ENCODE measurements at regions not wholly inside any gene's neighbourhood (a gene's known extent, or its start where the extent isn't known, plus 50 kb on each side); places are given as distances from the start of the nearest gene placed in this dataset.

DNA sequence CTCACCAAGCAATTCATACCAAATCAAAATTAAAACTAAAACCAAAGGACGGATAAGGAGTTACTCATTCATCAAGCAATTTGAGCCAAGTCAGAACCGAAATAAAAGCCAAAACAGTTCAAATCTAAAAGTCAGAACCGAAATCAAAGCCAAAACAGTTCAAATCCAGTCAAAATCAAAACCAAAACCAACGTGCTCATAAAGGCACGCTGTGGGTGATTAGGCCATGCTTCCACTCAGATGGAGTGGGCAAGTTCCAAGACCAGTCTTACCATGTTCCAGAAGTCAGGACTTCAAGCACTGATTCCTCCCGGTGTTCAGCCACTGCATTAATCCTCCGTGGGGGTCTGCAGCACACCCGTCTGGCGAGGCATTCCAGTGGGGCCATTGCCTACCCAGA, 409.3 kb downstream of the TGFB2 start:
- Histone ChIP-seq H3K4me3 (ENCODE audit: low read depth, low read length) (no peak overlapping the region), H3K4me1 (ENCODE audit: control insufficient read depth, insufficient read depth, low read length, poor library complexity, severe bottlenecking) (no peaks in the 10 kb centered on the region), H3K27me3 (ENCODE audit: control insufficient read depth, insufficient read depth, low read length) (no peaks in the 10 kb centered on the region), H3K9me3 (ENCODE audit: control insufficient read depth in 2 of 2, low read length in 2 of 2) (peaks cover 0 to 6% of the 10 kb centered on the region in 2 experiments), H3K27ac (ENCODE audit: insufficient read depth, low read length, poor library complexity, severe bottlenecking) (no peak overlapping the region), H3K36me3 (ENCODE audit: control insufficient read depth, insufficient read depth, low read length) (no peaks in the 10 kb centered on the region)
- no peaks in the 10 kb centered on the region for H3K4me1 Mint-ChIP-seq
- H3K27me3 Mint-ChIP-seq, result no peaks in the 10 kb centered on the region
- DNase-seq, result no peak
- H3K9me3 Mint-ChIP-seq, result peaks cover 0 to 12% (median 5%) of the 10 kb centered on the region in 7 donors
- H3K27ac Mint-ChIP-seq, result no peak overlapping the region
- ATAC-seq (ENCODE audit: low read depth in 2 of 2), result no peak
- no peak overlapping the region for H3K4me3 Mint-ChIP-seq
- H3K36me3 Mint-ChIP-seq, result no peaks in the 10 kb centered on the region

GRCh38 chr1:218755128-218755527, 410.0 kb downstream of the TGFB2 start:
- no peaks in the 10 kb centered on the region for H3K36me3 Mint-ChIP-seq
- no peaks in the 10 kb centered on the region for H3K4me1 ChIP-seq (ENCODE audit: control insufficient read depth, insufficient read depth, low read length, poor library complexity, severe bottlenecking)
- H3K9me3 ChIP-seq (ENCODE audit: control insufficient read depth in 2 of 2, low read length in 2 of 2), result peaks cover 0 to 6% of the 10 kb centered on the region in 2 experiments
- H3K27me3 Mint-ChIP-seq, result no peaks in the 10 kb centered on the region
- H3K4me3 Mint-ChIP-seq, result no peak overlapping the region
- DNase-seq (no peak), ATAC-seq (ENCODE audit: low read depth in 2 of 2) (no peak)
- H3K4me1 Mint-ChIP-seq, result no peaks in the 10 kb centered on the region
- H3K27ac Mint-ChIP-seq, result no peak overlapping the region
- peaks cover 0 to 7% (median 0%) of the 10 kb centered on the region in 7 donors for H3K9me3 Mint-ChIP-seq
- no peaks in the 10 kb centered on the region for H3K36me3 ChIP-seq (ENCODE audit: control insufficient read depth, insufficient read depth, low read length)
- no peaks in the 10 kb centered on the region for H3K27me3 ChIP-seq (ENCODE audit: control insufficient read depth, insufficient read depth, low read length)
- H3K4me3 ChIP-seq (ENCODE audit: low read depth, low read length), result no peak overlapping the region
- no peak overlapping the region for H3K27ac ChIP-seq (ENCODE audit: insufficient read depth, low read length, poor library complexity, severe bottlenecking)

- Mint-ChIP-seq H3K27me3 (no peaks in the 10 kb centered on the region), H3K27ac (no peak overlapping the region), H3K9me3 (peaks cover 0 to 9% (median 0%) of the 10 kb centered on the region in 7 donors), H3K4me1 (no peaks in the 10 kb centered on the region), H3K36me3 (no peaks in the 10 kb centered on the region), H3K4me3 (no peak overlapping the region)
- no peak overlapping the region for H3K27ac ChIP-seq (ENCODE audit: insufficient read depth, low read length, poor library complexity, severe bottlenecking)
- no peaks in the 10 kb centered on the region for H3K36me3 ChIP-seq (ENCODE audit: control insufficient read depth, insufficient read depth, low read length)
- DNase-seq (no peak), ATAC-seq (ENCODE audit: low read depth in 2 of 2) (no peak)
- no peaks in the 10 kb centered on the region for H3K9me3 ChIP-seq (ENCODE audit: control insufficient read depth in 2 of 2, low read length in 2 of 2)
- H3K4me1 ChIP-seq (ENCODE audit: control insufficient read depth, insufficient read depth, low read length, poor library complexity, severe bottlenecking), result no peaks in the 10 kb centered on the region
- H3K27me3 ChIP-seq (ENCODE audit: control insufficient read depth, insufficient read depth, low read length), result no peaks in the 10 kb centered on the region
- H3K4me3 ChIP-seq (ENCODE audit: low read depth, low read length), result no peak overlapping the region
Measured at GRCh38 chr1:218759795-218760194, 413.9 kb upstream of the LYPLAL1 start.

GRCh38 chr1:218760601-218761570, 412.8 kb upstream of the LYPLAL1 start:
- Histone ChIP-seq H3K27me3 (ENCODE audit: control insufficient read depth, insufficient read depth, low read length) (no peaks in the 10 kb centered on the region), H3K9me3 (ENCODE audit: control insufficient read depth in 2 of 2, low read length in 2 of 2) (no peaks in the 10 kb centered on the region), H3K36me3 (ENCODE audit: control insufficient read depth, insufficient read depth, low read length) (no peaks in the 10 kb centered on the region), H3K4me3 (ENCODE audit: low read depth, low read length) (no peak overlapping the region), H3K27ac (ENCODE audit: insufficient read depth, low read length, poor library complexity, severe bottlenecking) (no peak overlapping the region), H3K4me1 (ENCODE audit: control insufficient read depth, insufficient read depth, low read length, poor library complexity, severe bottlenecking) (no peaks in the 10 kb centered on the region)
- ATAC-seq (ENCODE audit: low read depth in 2 of 2), result no peak
- Mint-ChIP-seq H3K9me3 (peaks cover 0 to 9% (median 0%) of the 10 kb centered on the region in 7 donors), H3K4me3 (no peak overlapping the region), H3K27me3 (no peaks in the 10 kb centered on the region), H3K4me1 (no peaks in the 10 kb centered on the region), H3K36me3 (no peaks in the 10 kb centered on the region), H3K27ac (no peak overlapping the region)
- no peak for DNase-seq

GRCh38 chr1:218763538-218763937, 410.1 kb upstream of the LYPLAL1 start:
- H3K9me3 ChIP-seq (ENCODE audit: control insufficient read depth in 2 of 2, low read length in 2 of 2), result no peaks in the 10 kb centered on the region
- Mint-ChIP-seq H3K4me3 (no peak overlapping the region), H3K4me1 (no peaks in the 10 kb centered on the region), H3K36me3 (no peaks in the 10 kb centered on the region), H3K27ac (no peak overlapping the region), H3K27me3 (no peaks in the 10 kb centered on the region), H3K9me3 (peaks cover 0 to 6% (median 0%) of the 10 kb centered on the region in 7 donors)
- H3K27me3 ChIP-seq (ENCODE audit: control insufficient read depth, insufficient read depth, low read length), result no peaks in the 10 kb centered on the region
- H3K27ac ChIP-seq (ENCODE audit: insufficient read depth, low read length, poor library complexity, severe bottlenecking), result no peak overlapping the region
- no peak overlapping the region for H3K4me3 ChIP-seq (ENCODE audit: low read depth, low read length)
- ATAC-seq (ENCODE audit: low read depth in 2 of 2) (no peak), DNase-seq (no peak)
- H3K36me3 ChIP-seq (ENCODE audit: control insufficient read depth, insufficient read depth, low read length), result no peaks in the 10 kb centered on the region
- no peaks in the 10 kb centered on the region for H3K4me1 ChIP-seq (ENCODE audit: control insufficient read depth, insufficient read depth, low read length, poor library complexity, severe bottlenecking)

DNA sequence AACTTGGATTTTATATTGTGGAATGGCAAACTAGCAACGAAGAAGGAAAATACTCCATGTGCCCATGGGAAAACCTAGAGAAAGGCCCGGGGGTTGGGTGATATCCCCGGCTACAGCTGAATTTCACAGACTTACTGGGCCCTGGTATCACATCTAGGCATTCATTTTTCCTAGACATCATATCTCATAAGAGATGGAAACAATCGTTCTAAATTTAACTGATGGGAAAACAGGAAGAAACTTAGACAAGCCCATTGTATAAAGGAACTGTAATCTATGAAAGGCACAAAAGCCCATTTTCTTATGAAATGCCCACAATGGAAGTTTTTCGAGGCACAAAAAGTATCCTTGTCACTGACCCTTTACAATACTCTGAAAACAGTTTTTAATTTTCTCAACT, 407.9 kb upstream of the LYPLAL1 start:
- H3K9me3 Mint-ChIP-seq, result peaks cover 0 to 12% (median 0%) of the 10 kb centered on the region in 7 donors
- no peak overlapping the region for H3K27ac Mint-ChIP-seq
- DNase-seq (no peak), ATAC-seq (ENCODE audit: low read depth in 2 of 2) (no peak)
- H3K4me3 Mint-ChIP-seq, result no peak overlapping the region
- no peaks in the 10 kb centered on the region for H3K36me3 ChIP-seq (ENCODE audit: control insufficient read depth, insufficient read depth, low read length)
- H3K4me1 ChIP-seq (ENCODE audit: control insufficient read depth, insufficient read depth, low read length, poor library complexity, severe bottlenecking), result no peaks in the 10 kb centered on the region
- H3K36me3 Mint-ChIP-seq, result no peaks in the 10 kb centered on the region
- no peaks in the 10 kb centered on the region for H3K27me3 Mint-ChIP-seq
- H3K27ac ChIP-seq (ENCODE audit: insufficient read depth, low read length, poor library complexity, severe bottlenecking), result no peak overlapping the region
- no peaks in the 10 kb centered on the region for H3K9me3 ChIP-seq (ENCODE audit: control insufficient read depth in 2 of 2, low read length in 2 of 2)
- no peaks in the 10 kb centered on the region for H3K27me3 ChIP-seq (ENCODE audit: control insufficient read depth, insufficient read depth, low read length)
- H3K4me3 ChIP-seq (ENCODE audit: low read depth, low read length), result no peak overlapping the region
- H3K4me1 Mint-ChIP-seq, result no peaks in the 10 kb centered on the region

DNA sequence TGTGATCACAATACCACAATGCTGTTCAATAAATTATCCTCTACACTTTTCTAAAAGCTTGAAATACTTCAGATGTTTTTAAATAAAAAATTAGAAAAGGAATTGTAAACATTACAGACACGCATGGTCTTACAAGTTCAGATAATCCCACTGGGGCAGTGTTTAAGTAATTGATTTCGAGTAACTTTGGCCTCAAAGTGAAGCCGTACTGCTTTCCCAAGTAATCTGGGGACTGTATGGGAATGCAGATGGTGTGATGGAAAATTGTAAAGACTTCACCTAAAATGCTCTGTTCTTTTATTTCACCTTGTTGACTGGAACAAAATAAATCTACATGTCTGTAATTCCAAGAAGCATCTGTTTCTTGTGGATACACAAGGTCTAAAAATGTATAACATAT, 401.7 kb upstream of the LYPLAL1 start:
- H3K4me3 Mint-ChIP-seq, result no peak overlapping the region
- H3K36me3 ChIP-seq (ENCODE audit: control insufficient read depth, insufficient read depth, low read length), result no peaks in the 10 kb centered on the region
- no peaks in the 10 kb centered on the region for H3K4me1 Mint-ChIP-seq
- ATAC-seq (ENCODE audit: low read depth in 2 of 2) (no peak), DNase-seq (no peak)
- H3K9me3 Mint-ChIP-seq, result peaks cover 0 to 7% (median 0%) of the 10 kb centered on the region in 7 donors
- no peak overlapping the region for H3K27ac Mint-ChIP-seq
- H3K27me3 ChIP-seq (ENCODE audit: control insufficient read depth, insufficient read depth, low read length), result no peaks in the 10 kb centered on the region
- H3K27me3 Mint-ChIP-seq, result no peaks in the 10 kb centered on the region
- H3K9me3 ChIP-seq (ENCODE audit: control insufficient read depth in 2 of 2, low read length in 2 of 2), result no peaks in the 10 kb centered on the region
- no peaks in the 10 kb centered on the region for H3K4me1 ChIP-seq (ENCODE audit: control insufficient read depth, insufficient read depth, low read length, poor library complexity, severe bottlenecking)
- H3K27ac ChIP-seq (ENCODE audit: insufficient read depth, low read length, poor library complexity, severe bottlenecking), result no peak overlapping the region
- no peak overlapping the region for H3K4me3 ChIP-seq (ENCODE audit: low read depth, low read length)
- H3K36me3 Mint-ChIP-seq, result no peaks in the 10 kb centered on the region

DNA sequence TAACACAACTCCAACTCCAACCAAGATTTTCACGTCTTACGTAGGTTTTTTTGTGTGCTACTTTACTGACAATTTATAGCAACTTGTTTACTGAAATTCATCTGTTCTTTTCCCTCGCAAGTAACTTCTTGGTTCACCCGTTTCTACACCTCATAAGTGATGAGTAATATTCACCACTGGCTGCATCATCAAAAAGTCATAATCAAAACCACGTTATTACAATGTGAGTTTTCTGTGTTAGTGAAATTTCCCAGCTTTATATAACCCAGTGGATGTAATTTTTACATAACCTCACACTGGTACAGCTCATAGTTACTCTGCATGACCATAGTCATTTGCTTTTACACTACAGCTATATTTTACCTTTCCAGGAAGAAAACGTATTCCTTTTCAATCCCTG, 401.1 kb upstream of the LYPLAL1 start:
- Mint-ChIP-seq H3K4me1 (no peaks in the 10 kb centered on the region), H3K27ac (no peak overlapping the region), H3K4me3 (no peak overlapping the region), H3K9me3 (peaks cover 0 to 7% (median 0%) of the 10 kb centered on the region in 7 donors), H3K27me3 (no peaks in the 10 kb centered on the region), H3K36me3 (no peaks in the 10 kb centered on the region)
- Histone ChIP-seq H3K27me3 (ENCODE audit: control insufficient read depth, insufficient read depth, low read length) (no peaks in the 10 kb centered on the region), H3K4me1 (ENCODE audit: control insufficient read depth, insufficient read depth, low read length, poor library complexity, severe bottlenecking) (no peaks in the 10 kb centered on the region), H3K27ac (ENCODE audit: insufficient read depth, low read length, poor library complexity, severe bottlenecking) (no peak overlapping the region), H3K4me3 (ENCODE audit: low read depth, low read length) (no peak overlapping the region), H3K36me3 (ENCODE audit: control insufficient read depth, insufficient read depth, low read length) (no peaks in the 10 kb centered on the region), H3K9me3 (ENCODE audit: control insufficient read depth in 2 of 2, low read length in 2 of 2) (no peaks in the 10 kb centered on the region)
- DNase-seq (no peak), ATAC-seq (ENCODE audit: low read depth in 2 of 2) (no peak)
